C4-2B (cell line): ENCODE measurements at regions not wholly inside any gene's neighbourhood (a gene's known extent, or its start where the extent isn't known, plus 50 kb on each side); places are given as distances from the start of the nearest gene placed in this dataset.

ENCODE experiments used
- H3K27ac ChIP-seq: fragments of 450-650 bp; 2 replicates; pipeline ENCODE4 v1.5.1; 2017
- CTCF ChIP-seq: fragments of 450-650 bp; conservative IDR thresholded peaks from 2 replicates; pipeline ENCODE4 v1.5.1; 2017; ENCODE audit warnings: mild to moderate bottlenecking
- ZFX ChIP-seq: fragments of 450-650 bp; IDR thresholded peaks from 2 replicates; pipeline ENCODE4 v1.6.1; 2017

- no peak overlapping the region for H3K27ac ChIP-seq
- no peak for TF ChIP-seq ZFX
- TF ChIP-seq CTCF = no peak
Measured at GRCh38 chr12:42980441-42980840, 390.9 kb upstream of the PRICKLE1 start.

DNA sequence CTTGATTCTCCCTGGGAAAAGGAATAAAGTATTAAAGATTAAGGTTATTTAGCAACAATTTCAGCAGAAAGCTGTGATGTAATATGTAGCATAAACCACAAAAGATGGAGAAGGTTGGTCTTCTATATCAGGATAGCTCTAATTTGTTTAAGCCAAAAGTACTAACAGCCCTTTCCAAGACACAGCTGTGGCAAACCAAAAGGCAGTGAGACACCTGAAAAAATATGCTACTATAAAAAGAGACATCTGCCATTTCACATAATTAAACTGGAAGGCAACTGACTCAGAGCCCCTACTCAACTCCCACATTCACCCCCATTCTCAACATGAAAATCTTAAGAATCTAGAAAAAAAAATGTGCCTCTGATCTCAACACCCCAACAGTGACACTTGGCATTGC lies 390.2 kb upstream of the PRICKLE1 start:
- TF ChIP-seq CTCF (no peak), ZFX (no peak)

GRCh38 chr12:42978708-42979107 lies 389.2 kb upstream of the PRICKLE1 start:
- TF ChIP-seq CTCF (no peak), ZFX (no peak)
- H3K27ac ChIP-seq = no peak overlapping the region

More for the DNA sequence above, 390.2 kb upstream of the PRICKLE1 start:
- no peak overlapping the region for H3K27ac ChIP-seq

GRCh38 chr12:42977451-42978230 lies 388.1 kb upstream of the PRICKLE1 start:
- H3K27ac ChIP-seq = no peak overlapping the region
- TF ChIP-seq CTCF (no peak), ZFX (no peak)

DNA sequence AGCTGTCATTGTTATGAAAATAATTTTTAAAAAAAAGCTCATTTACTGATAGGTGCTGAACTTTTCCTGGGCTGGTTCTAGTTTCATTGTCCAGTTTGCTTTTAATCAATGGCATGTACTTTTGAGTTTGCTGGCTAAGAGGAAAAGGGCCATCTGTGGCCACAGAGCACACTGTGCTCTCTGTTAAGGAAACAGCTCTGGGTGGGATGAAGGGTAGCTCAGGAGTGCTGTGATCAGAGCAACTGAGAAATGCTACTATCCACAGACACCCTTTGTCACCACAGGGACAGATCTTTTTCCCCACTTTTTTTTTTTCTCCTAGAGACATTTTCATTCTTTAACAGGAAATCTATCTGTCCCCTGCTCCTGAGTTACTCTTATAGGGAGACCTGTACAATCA lies 387.1 kb upstream of the PRICKLE1 start:
- TF ChIP-seq ZFX (no peak), CTCF (no peak)
- H3K27ac ChIP-seq = no peak overlapping the region

- TF ChIP-seq CTCF (no peak), ZFX (no peak)
- H3K27ac ChIP-seq = no peak overlapping the region
Measured at GRCh38 chr12:42976122-42976521, 386.6 kb upstream of the PRICKLE1 start.

- no peak overlapping the region for H3K27ac ChIP-seq
Measured at GRCh38 chr12:42969355-42969754, 379.8 kb upstream of the PRICKLE1 start.

More at GRCh38 chr12:42969355-42969754, 379.8 kb upstream of the PRICKLE1 start:
- TF ChIP-seq ZFX = no peak
- no peak for TF ChIP-seq CTCF
